ENCODE measurements at regions not wholly inside any gene's neighbourhood (a gene's known extent, or its start where the extent isn't known, plus 50 kb on each side); places are given as distances from the start of the nearest gene placed in this dataset.

GRCh38 chr7:21293771-21294170, 134.1 kb upstream of the SP4 start:
- TF ChIP-seq CTCF (tag by site-specific recombination; IDR thresholded peaks at IDR 0.05) (no peak), SP2 (tag by site-specific recombination; IDR thresholded peaks at IDR 0.05) (no peak), ZNF639 (tag by site-specific recombination; IDR thresholded peaks at IDR 0.05) (no peak), GFI1B (tag by site-specific recombination; IDR thresholded peaks at IDR 0.05) (no peak), ZNF626 (tag by site-specific recombination; IDR thresholded peaks at IDR 0.05) (no peak), ZNF488 (tag by site-specific recombination; IDR thresholded peaks at IDR 0.05) (no peak), ZFP37 (tag by site-specific recombination; IDR thresholded peaks at IDR 0.05) (no peak), ZNF76 (tag by site-specific recombination; IDR thresholded peaks at IDR 0.05; ENCODE audit: borderline replicate concordance, low read depth) (no peak), REST (tag by site-specific recombination; IDR thresholded peaks at IDR 0.05) (no peak), YY1 (tag by site-specific recombination; IDR thresholded peaks at IDR 0.05) (no peak), ZNF677 (tag by site-specific recombination; IDR thresholded peaks at IDR 0.05) (no peak), ZNF133 (tag by site-specific recombination; IDR thresholded peaks at IDR 0.05) (no peak)

All from HEK293 (cell line).